Testis (tissue), 2 donors: ENCODE measurements at regions not wholly inside any gene's neighbourhood (a gene's known extent, or its start where the extent isn't known, plus 50 kb on each side); places are given as distances from the start of the nearest gene placed in this dataset.
"Not testable (repeated sequence)": the region's sequence is repeated elsewhere in the genome, so short reads cannot be mapped to it uniquely, and the experiment has no call there.

ENCODE experiments used
- POLR2A ChIP-seq: fragments of 450-650 bp; IDR thresholded peaks from one replicate; pipeline ENCODE4 v1.6.1; 2017; ENCODE audit warnings: antibody characterized with exemption, mild to moderate bottlenecking, moderate library complexity
- TF ChIP-seq, protein P1 (sequence below), 3 experiments: fragments of 450-650 bp in 2 of 3; fragments of 200-600 bp in 1 of 3; sonication (generic) in 1 of 3; IDR thresholded peaks; one replicate each; pipeline ENCODE4 v1.5.1; 2016 to 2019; ENCODE audit warnings: antibody characterized with exemption in 3 of 3, mild to moderate bottlenecking in 2 of 3, moderate library complexity in 1 of 3

GRCh38 chr6:60799146-60799545 lies 1486.9 kb downstream of the KHDRBS2 start:
- TF ChIP-seq, protein P1, sequence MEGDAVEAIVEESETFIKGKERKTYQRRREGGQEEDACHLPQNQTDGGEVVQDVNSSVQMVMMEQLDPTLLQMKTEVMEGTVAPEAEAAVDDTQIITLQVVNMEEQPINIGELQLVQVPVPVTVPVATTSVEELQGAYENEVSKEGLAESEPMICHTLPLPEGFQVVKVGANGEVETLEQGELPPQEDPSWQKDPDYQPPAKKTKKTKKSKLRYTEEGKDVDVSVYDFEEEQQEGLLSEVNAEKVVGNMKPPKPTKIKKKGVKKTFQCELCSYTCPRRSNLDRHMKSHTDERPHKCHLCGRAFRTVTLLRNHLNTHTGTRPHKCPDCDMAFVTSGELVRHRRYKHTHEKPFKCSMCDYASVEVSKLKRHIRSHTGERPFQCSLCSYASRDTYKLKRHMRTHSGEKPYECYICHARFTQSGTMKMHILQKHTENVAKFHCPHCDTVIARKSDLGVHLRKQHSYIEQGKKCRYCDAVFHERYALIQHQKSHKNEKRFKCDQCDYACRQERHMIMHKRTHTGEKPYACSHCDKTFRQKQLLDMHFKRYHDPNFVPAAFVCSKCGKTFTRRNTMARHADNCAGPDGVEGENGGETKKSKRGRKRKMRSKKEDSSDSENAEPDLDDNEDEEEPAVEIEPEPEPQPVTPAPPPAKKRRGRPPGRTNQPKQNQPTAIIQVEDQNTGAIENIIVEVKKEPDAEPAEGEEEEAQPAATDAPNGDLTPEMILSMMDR (IDR thresholded peaks at IDR 0.05): not testable (repeated sequence)
- not testable (repeated sequence) for TF ChIP-seq POLR2A
